SK-N-MC (cell line): ENCODE measurements at regions not wholly inside any gene's neighbourhood (a gene's known extent, or its start where the extent isn't known, plus 50 kb on each side); places are given as distances from the start of the nearest gene placed in this dataset.

Experiments
- DNase-seq: peaks from one replicate; pipeline ENCODE4 v3.0.0-alpha.2; 2011; ENCODE audit warnings: low read depth, low spot score
- H3K27ac ChIP-seq: fragments of 200-600 bp; sonication (generic); 2 replicates; pipeline ENCODE4 v1.5.1; 2016; ENCODE audit warnings: mixed run types
- H3K36me3 ChIP-seq: fragments of 200-600 bp; sonication (generic); 2 replicates; pipeline ENCODE4 v1.6.1; 2017; ENCODE audit warnings: antibody characterized with exemption, low read length, mixed read lengths; ENCODE audit not compliant: insufficient read depth
- H3K4me3 ChIP-seq: fragments of 200-600 bp; sonication (generic); 2 replicates; pipeline ENCODE4 v1.5.1; 2016
- H3K9ac ChIP-seq: fragments of 200-600 bp; sonication (generic); 2 replicates; pipeline ENCODE4 v1.8.0; 2017; ENCODE audit warnings: mixed run types, mixed read lengths; ENCODE audit not compliant: insufficient read length
- H3K9me3 ChIP-seq: fragments of 200-600 bp; sonication (generic); 2 replicates; pipeline ENCODE4 v1.6.1; 2017; ENCODE audit warnings: low read depth, mild to moderate bottlenecking, antibody characterized with exemption, low read length, moderate library complexity, mixed read lengths
- EZH2 ChIP-seq: fragments of 200-600 bp; sonication (generic); IDR thresholded peaks from one replicate; pipeline ENCODE4 v1.6.1; 2017; ENCODE audit warnings: antibody characterized with exemption
- FOXP2 ChIP-seq: optimal IDR thresholded peaks from 2 replicates; pipeline ENCODE3; 2011; ENCODE audit warnings: mild to moderate bottlenecking, moderate library complexity; ENCODE audit not compliant: insufficient read depth; ENCODE audit errors: extremely low read length, control extremely low read depth
- POLR2AphosphoS5 ChIP-seq: IDR thresholded peaks from 2 replicates; pipeline ENCODE4 v1.6.1; 2012; ENCODE audit warnings: mild to moderate bottlenecking, low read depth, low read length, borderline replicate concordance

- no peak for TF ChIP-seq EZH2
- TF ChIP-seq POLR2AphosphoS5 = no peak
- TF ChIP-seq FOXP2 = no peak
- no peaks in the 10 kb centered on the region for H3K36me3 ChIP-seq
- no peak overlapping the region for H3K9ac ChIP-seq
- H3K9me3 ChIP-seq = no peaks in the 10 kb centered on the region
- no peak overlapping the region for H3K27ac ChIP-seq
- no peak overlapping the region for H3K4me3 ChIP-seq
- no peak for DNase-seq
Observed at GRCh38 chr4:114272226-114272625, 292.8 kb upstream of the ARSJ start.

- Histone ChIP-seq H3K27ac (no peak overlapping the region), H3K9me3 (peaks cover 4% of the 10 kb centered on the region; the same call in 1 of the 2 replicates), H3K4me3 (no peak overlapping the region), H3K9ac (no peak overlapping the region), H3K36me3 (no peaks in the 10 kb centered on the region)
- no peak for TF ChIP-seq POLR2AphosphoS5
- no peak for DNase-seq
Observed at GRCh38 chr4:114273238-114273637, 293.8 kb upstream of the ARSJ start.

GRCh38 chr4:114277690-114278089 lies 298.2 kb upstream of the ARSJ start:
- Histone ChIP-seq H3K9me3 (peaks cover 9% of the 10 kb centered on the region; the same call in 1 of the 2 replicates), H3K9ac (no peak overlapping the region), H3K36me3 (no peaks in the 10 kb centered on the region), H3K27ac (no peak overlapping the region), H3K4me3 (no peak overlapping the region)
- TF ChIP-seq EZH2 = no peak
- no peak for TF ChIP-seq POLR2AphosphoS5
- no peak for TF ChIP-seq FOXP2
- no peak for DNase-seq

GRCh38 chr4:114279066-114279465 lies 299.6 kb upstream of the ARSJ start:
- H3K36me3 ChIP-seq = no peaks in the 10 kb centered on the region
- no peak overlapping the region for H3K9ac ChIP-seq
- no peak for DNase-seq
- H3K4me3 ChIP-seq = no peak overlapping the region
- TF ChIP-seq FOXP2 = no peak
- TF ChIP-seq EZH2 = no peak
- TF ChIP-seq POLR2AphosphoS5 = no peak
- peaks cover 9% of the 10 kb centered on the region; the same call in 1 of the 2 replicates for H3K9me3 ChIP-seq
- H3K27ac ChIP-seq = no peak overlapping the region

- H3K9ac ChIP-seq = no peak overlapping the region
- TF ChIP-seq EZH2 (no peak), POLR2AphosphoS5 (no peak), FOXP2 (no peak)
- peaks cover 9% of the 10 kb centered on the region; the same call in 1 of the 2 replicates for H3K9me3 ChIP-seq
- H3K27ac ChIP-seq = no peak overlapping the region
- no peak for DNase-seq
- no peaks in the 10 kb centered on the region for H3K36me3 ChIP-seq
- H3K4me3 ChIP-seq = no peak overlapping the region
Observed at GRCh38 chr4:114279711-114280110, 300.3 kb upstream of the ARSJ start.

- Histone ChIP-seq H3K4me3 (no peak overlapping the region), H3K9ac (no peak overlapping the region), H3K36me3 (0 out of 2 replicates have a peak, but pooled peaks cover 4% of the 10 kb centered on the region), H3K9me3 (peaks cover 9% of the 10 kb centered on the region; the same call in 1 of the 2 replicates), H3K27ac (no peak overlapping the region)
- DNase-seq = no peak
- TF ChIP-seq POLR2AphosphoS5 (no peak), EZH2 (no peak), FOXP2 (no peak)
Observed at GRCh38 chr4:114280645-114281044, 301.2 kb upstream of the ARSJ start.

GRCh38 chr4:114281164-114281960 lies 301.9 kb upstream of the ARSJ start:
- no peak overlapping the region for H3K9ac ChIP-seq
- no peak for DNase-seq
- 0 out of 2 replicates have a peak, but pooled peaks cover 4% of the 10 kb centered on the region for H3K36me3 ChIP-seq
- peaks cover 9% of the 10 kb centered on the region; the same call in 1 of the 2 replicates for H3K9me3 ChIP-seq
- no peak overlapping the region for H3K27ac ChIP-seq
- no peak overlapping the region for H3K4me3 ChIP-seq
- no peak for TF ChIP-seq FOXP2
- no peak for TF ChIP-seq POLR2AphosphoS5
- no peak for TF ChIP-seq EZH2

- Histone ChIP-seq H3K9ac (no peak overlapping the region), H3K4me3 (no peak overlapping the region), H3K9me3 (peaks cover 8% of the 10 kb centered on the region; the same call in 1 of the 2 replicates), H3K36me3 (0 out of 2 replicates have a peak, but pooled peaks cover 4% of the 10 kb centered on the region), H3K27ac (no peak overlapping the region)
- no peak for DNase-seq
- TF ChIP-seq POLR2AphosphoS5 = no peak
- no peak for TF ChIP-seq EZH2
- no peak for TF ChIP-seq FOXP2
Observed at GRCh38 chr4:114282937-114283336, 303.5 kb upstream of the ARSJ start.

GRCh38 chr4:114284629-114285028 lies 305.2 kb upstream of the ARSJ start:
- no peak overlapping the region for H3K27ac ChIP-seq
- no peak overlapping the region for H3K4me3 ChIP-seq
- 0 out of 2 replicates have a peak, but pooled peaks cover 4% of the 10 kb centered on the region for H3K36me3 ChIP-seq
- no peak for DNase-seq
- no peaks in the 10 kb centered on the region for H3K9me3 ChIP-seq
- TF ChIP-seq POLR2AphosphoS5 (no peak), FOXP2 (no peak), EZH2 (no peak)
- no peak overlapping the region for H3K9ac ChIP-seq
